IMR-90 (cell line): ENCODE measurements at regions not wholly inside any gene's neighbourhood (a gene's known extent, or its start where the extent isn't known, plus 50 kb on each side); places are given as distances from the start of the nearest gene placed in this dataset.

ENCODE experiments used
- ATAC-seq: fragments of 200-7000 bp; cut with Tn5 transposase; 2 replicates; pipeline ENCODE4 v1.9.1; 2020; ENCODE audit warnings: low read depth, mild to moderate bottlenecking, moderate library complexity
- BruUV-seq: library from RNA; stranded (reverse); fragments of 400-500 nt; replicated peaks from 2 replicates; lab custom pipeline; 2021; lab: Mats Ljungman, UMichigan
- CTCF ChIA-PET: fragments of 300-600 bp; formaldehyde crosslinking; extraction: SDS; loops from one replicate; lab custom pipeline; 2021; ENCODE audit warnings: antibody characterized with exemption; lab: Yijun Ruan, JAX
- POLR2A ChIA-PET: fragments of 300-600 bp; sonication (Branson Sonifier 250); formaldehyde crosslinking; loops from one replicate; lab custom pipeline; 2022; ENCODE audit warnings: antibody characterized with exemption; ENCODE audit not compliant: unreplicated experiment; lab: Charles Lee
- DNase-seq: peaks from one replicate; pipeline ENCODE4 v3.0.0; 2013
- H2AFZ ChIP-seq: replicated peaks from 2 replicates; pipeline ENCODE3; 2013; ENCODE audit warnings: low read length, mild to moderate bottlenecking; ENCODE audit not compliant: poor library complexity
- H2AK5ac ChIP-seq: 2 replicates; pipeline ENCODE4 v1.6.1; 2013; ENCODE audit warnings: low read depth, low read length, inconsistent platforms
- H2AK9ac ChIP-seq: replicated peaks from 2 replicates; pipeline ENCODE3; 2013; ENCODE audit warnings: mild to moderate bottlenecking, low read depth, low read length, moderate library complexity; ENCODE audit not compliant: poor library complexity
- H2BK120ac ChIP-seq: 2 replicates; pipeline ENCODE4 v1.6.1; 2013; ENCODE audit warnings: low read depth, low read length, inconsistent platforms
- H2BK15ac ChIP-seq: 3 replicates; pipeline ENCODE4 v1.6.1; 2013; ENCODE audit warnings: low read depth, low read length, inconsistent platforms
- H2BK20ac ChIP-seq: 2 replicates; pipeline ENCODE4 v1.6.1; 2013; ENCODE audit warnings: low read depth, mild to moderate bottlenecking, inconsistent platforms, low read length, moderate library complexity
- H2BK5ac ChIP-seq: 2 replicates; pipeline ENCODE4 v1.6.1; 2013; ENCODE audit warnings: mild to moderate bottlenecking, low read depth, low read length, inconsistent platforms; ENCODE audit not compliant: poor library complexity, severe bottlenecking
- H3K14ac ChIP-seq: replicated peaks from 2 replicates; pipeline ENCODE4 v1.6.1; 2013; ENCODE audit warnings: low read depth, low read length, inconsistent platforms
- H3K18ac ChIP-seq: 2 replicates; pipeline ENCODE4 v1.6.1; 2013; ENCODE audit warnings: low read depth, low read length, control low read depth
- H3K23ac ChIP-seq: 2 replicates; pipeline ENCODE4 v1.6.1; 2013; ENCODE audit warnings: low read depth, low read length, inconsistent platforms
- H3K27ac ChIP-seq: 2 replicates; pipeline ENCODE4 v1.5.1; 2013; ENCODE audit warnings: mild to moderate bottlenecking, control low read depth, low read length; ENCODE audit not compliant: insufficient read depth
- H3K27me3 ChIP-seq: 2 replicates; pipeline ENCODE4 v1.6.1; 2013; ENCODE audit warnings: low read length; ENCODE audit not compliant: control insufficient read depth, insufficient read depth
- H3K36me3 ChIP-seq: 2 replicates; pipeline ENCODE4 v1.6.1; 2013; ENCODE audit warnings: low read length, mixed read lengths; ENCODE audit not compliant: control insufficient read depth, insufficient read depth
- H3K4ac ChIP-seq: 2 replicates; pipeline ENCODE4 v1.6.1; 2013; ENCODE audit warnings: low read depth, low read length, inconsistent platforms
- H3K4me1 ChIP-seq: 2 replicates; pipeline ENCODE4 v1.6.1; 2013; ENCODE audit warnings: low read length, mixed read lengths; ENCODE audit not compliant: control insufficient read depth, insufficient read depth
- H3K4me2 ChIP-seq: 2 replicates; pipeline ENCODE4 v1.6.1; 2013; ENCODE audit warnings: low read depth, mild to moderate bottlenecking, control low read depth, low read length, moderate library complexity
- H3K4me3 ChIP-seq: 2 replicates; pipeline ENCODE4 v1.5.1; 2013; ENCODE audit warnings: low read depth, mild to moderate bottlenecking, control low read depth, low read length, moderate library complexity; ENCODE audit not compliant: insufficient read depth
- H3K56ac ChIP-seq: 2 replicates; pipeline ENCODE4 v1.6.1; 2013; ENCODE audit warnings: low read length, inconsistent platforms; ENCODE audit not compliant: insufficient read depth; ENCODE audit errors: extremely low read depth
- H3K79me1 ChIP-seq, 2 experiments: 2 replicates each; pipeline ENCODE4 v1.6.1; 2013; ENCODE audit warnings: low read length in 2 of 2, inconsistent platforms in 1 of 2, low read depth in 1 of 2
- H3K9ac ChIP-seq: 2 replicates; pipeline ENCODE4 v1.6.1; 2013; ENCODE audit warnings: low read depth, low read length, control low read depth
- H3K9me1 ChIP-seq: 2 replicates; pipeline ENCODE4 v1.6.1; 2013; ENCODE audit warnings: low read length, inconsistent platforms; ENCODE audit not compliant: insufficient read depth
- H3K9me3 ChIP-seq: 2 replicates; pipeline ENCODE4 v1.6.1; 2013; ENCODE audit warnings: low read length; ENCODE audit not compliant: control insufficient read depth, insufficient read depth
- H4K20me1 ChIP-seq: 2 replicates; pipeline ENCODE4 v1.6.1; 2013; ENCODE audit warnings: low read length, inconsistent platforms; ENCODE audit not compliant: insufficient read depth
- H4K5ac ChIP-seq: 2 replicates; pipeline ENCODE4 v1.6.1; 2013; ENCODE audit warnings: mild to moderate bottlenecking, low read depth, low read length, control low read depth
- H4K8ac ChIP-seq, 2 experiments: 2 replicates each; pipeline ENCODE4 v1.6.1; 2013; ENCODE audit warnings: low read depth in 2 of 2, low read length in 2 of 2, control low read depth in 1 of 2, inconsistent platforms in 1 of 2
- H4K91ac ChIP-seq: 2 replicates; pipeline ENCODE4 v1.6.1; 2013; ENCODE audit warnings: low read depth, low read length, inconsistent platforms; ENCODE audit not compliant: insufficient read depth
- CHD1 ChIP-seq: IDR thresholded peaks from 2 replicates; pipeline ENCODE4 v1.6.1; 2012; ENCODE audit warnings: low read depth, low read length, improper control_type of control experiment
- MAFK ChIP-seq: IDR thresholded peaks from 2 replicates; pipeline ENCODE4 v1.6.1; 2012; ENCODE audit warnings: low read depth, low read length, improper control_type of control experiment
- RCOR1 ChIP-seq: IDR thresholded peaks from 2 replicates; pipeline ENCODE4 v1.6.1; 2012; ENCODE audit warnings: mild to moderate bottlenecking, low read length, improper control_type of control experiment; ENCODE audit not compliant: insufficient replicate concordance
- RFX5 ChIP-seq: IDR thresholded peaks from 2 replicates; pipeline ENCODE4 v1.8.0; 2012; ENCODE audit warnings: low read depth, mild to moderate bottlenecking, low read length, moderate library complexity
- dilution Hi-C: fragments of 300-500 bp; cut with HindIII; formaldehyde crosslinking; loops from one replicate; pipeline ENCODE4 v1.14.3; 2018; ENCODE audit warnings: low sequenced_read_pairs; ENCODE audit not compliant: unreplicated experiment
- in situ Hi-C: fragments of 300-500 bp; cut with MboI; formaldehyde crosslinking; loops from 3 replicates; pipeline ENCODE4 v1.14.3; 2019; ENCODE audit warnings: low sequenced_read_pairs, inconsistent platforms, mixed read lengths
- intact Hi-C: fragments of 100-400 bp; cut with micrococcal nuclease; formaldehyde crosslinking; loops from 2 replicates; pipeline ENCODE4 v1.10.0; 2022

GRCh38 chr2:181781078-181781786 is 100.9 kb upstream of the NEUROD1 start (continued):
- no peak for TF ChIP-seq RFX5

DNA sequence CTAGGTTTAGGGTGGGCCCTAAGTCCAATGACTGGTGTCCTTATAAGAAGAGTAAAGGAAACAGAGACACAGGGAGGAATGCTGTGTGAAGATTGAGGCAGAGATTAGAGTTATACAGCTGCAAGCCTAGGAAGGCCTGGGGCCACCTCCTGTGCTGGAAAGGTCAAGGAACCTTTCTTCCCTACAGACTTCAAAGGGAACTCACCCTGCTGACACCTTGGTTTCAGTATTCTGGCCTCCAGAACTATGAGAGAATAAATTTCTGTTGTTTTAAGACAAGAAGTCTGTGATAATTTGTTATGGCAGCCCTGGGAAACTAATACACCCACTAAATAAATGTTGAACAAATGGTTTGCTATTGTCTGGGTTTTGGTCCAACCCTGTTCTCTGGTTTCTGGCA is 102.3 kb upstream of the NEUROD1 start:
- Histone ChIP-seq H3K4me1 (peaks cover 15% of the 10 kb centered on the region; the same call in 1 of the 2 replicates), H3K18ac (no peak overlapping the region), H2BK5ac (no peak overlapping the region), H4K5ac (no peak overlapping the region), H2AFZ (no peak overlapping the region), H3K23ac (no peak overlapping the region), H4K8ac (no peak overlapping the region), H3K9me1 (peaks cover 5% of the 10 kb centered on the region; the same call in 1 of the 2 replicates), H3K9me3 (no peaks in the 10 kb centered on the region), H3K4me3 (no peak overlapping the region), H4K20me1 (no peaks in the 10 kb centered on the region), H2AK5ac (peak overlapping the region; percentile 51; the same call in 1 of the 2 replicates), H3K27me3 (no peaks in the 10 kb centered on the region), H3K14ac (no peak overlapping the region; the same call in 1 of the 2 replicates), H2BK20ac (0 out of 2 replicates have a peak overlapping the region, but pooled peaks have one; percentile 15), H3K9ac (no peak overlapping the region), H3K27ac (no peak overlapping the region), H3K56ac (no peak overlapping the region), H2BK120ac (peak overlapping the region; percentile 77; the same call in 1 of the 2 replicates), H2BK15ac (0 out of 3 replicates have a peak overlapping the region, but pooled peaks have one; percentile 20), H3K4me2 (no peak overlapping the region), H3K36me3 (no peaks in the 10 kb centered on the region), H2AK9ac (no peak overlapping the region), H4K91ac (0 out of 2 replicates have a peak overlapping the region, but pooled peaks have one; percentile 41), H3K79me1 (no peaks in the 10 kb centered on the region), H3K4ac (peak overlapping the region; percentile 58)
- no peak for ATAC-seq
- no TSS peak for BruUV-seq
- no peak for DNase-seq
- POLR2A ChIA-PET = no interaction called here
- CTCF ChIA-PET = no interaction called here
- in situ Hi-C loops (no loop called here), dilution Hi-C loops (no loop called here), intact Hi-C loops (no loop called here)
- TF ChIP-seq MAFK = no peak
- TF ChIP-seq RCOR1 = no peak
- TF ChIP-seq CHD1 = no peak
